ENCODE measurements at regions not wholly inside any gene's neighbourhood (a gene's known extent, or its start where the extent isn't known, plus 50 kb on each side); places are given as distances from the start of the nearest gene placed in this dataset.

DNA sequence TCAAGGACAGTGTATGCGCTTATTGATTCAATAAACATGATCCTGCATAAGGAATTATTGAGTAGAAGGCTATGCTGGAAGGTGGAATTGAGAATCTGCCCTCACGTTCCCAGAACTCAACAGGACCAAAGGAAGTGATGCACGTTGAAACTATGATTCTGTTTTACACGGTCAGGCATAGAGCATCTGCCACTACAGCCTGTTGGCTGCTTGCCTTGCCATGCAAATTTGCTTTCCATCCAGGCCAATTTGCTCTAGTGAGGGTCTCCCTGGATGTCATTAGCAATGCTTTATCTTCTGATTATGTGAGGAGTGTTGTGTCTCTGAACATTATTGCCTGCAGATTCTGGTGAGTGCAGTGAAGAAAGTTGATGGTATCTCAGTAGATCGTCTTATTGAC, 132.9 kb downstream of the ADRA2A start:
- Histone ChIP-seq H2AFZ (ENCODE audit: low read depth, low read length) (no peak overlapping the region), H3K27me3 (ENCODE audit: control insufficient read depth in 2 of 2, insufficient read depth in 2 of 2, low read length in 2 of 2) (no peaks in the 10 kb centered on the region), H3K27ac (ENCODE audit: insufficient read depth, low read depth, low read length) (no peak overlapping the region), H3K9me3 (replicated peaks; ENCODE audit: control insufficient read depth, insufficient read depth, low read length) (no peaks in the 10 kb centered on the region), H3K4me1 (ENCODE audit: control insufficient read depth, extremely low read depth, insufficient read depth, low read length) (no peaks in the 10 kb centered on the region), H3K4me3 (replicated peaks in 1 of 3; ENCODE audit: insufficient read depth in 1 of 3, low read depth in 1 of 3, low read length in 3 of 3) (no peak overlapping the region), H4K20me1 (replicated peaks; ENCODE audit: control insufficient read depth, extremely low read depth, insufficient read depth, low read length) (no peaks in the 10 kb centered on the region), H3K36me3 (ENCODE audit: control insufficient read depth in 2 of 2, extremely low read depth in 1 of 2, insufficient read depth in 2 of 2, low read length in 2 of 2) (no peaks in the 10 kb centered on the region), H3K9ac (replicated peaks; ENCODE audit: extremely low read depth, insufficient read depth, low read length) (no peak overlapping the region), H3K79me2 (ENCODE audit: control insufficient read depth, insufficient read depth, low read length) (no peaks in the 10 kb centered on the region), H3K4me2 (ENCODE audit: insufficient read depth, low read length) (no peak overlapping the region), H3K9me1 (replicated peaks; ENCODE audit: control insufficient read depth, extremely low read depth, insufficient read depth, low read length) (no peaks in the 10 kb centered on the region)
- no TSS peak for BruUV-seq (replicated peaks)
- CTCF ChIA-PET: no interaction called here
- no peak for FAIRE-seq
- TF ChIP-seq JUN (IDR thresholded peaks at IDR 0.05; ENCODE audit: borderline replicate concordance, insufficient read depth, insufficient read length, low read depth) (no peak), POLR2AphosphoS5 (IDR thresholded peaks at IDR 0.05; ENCODE audit: insufficient read depth, low read depth, low read length) (no peak), POLR2A (IDR thresholded peaks at IDR 0.05; ENCODE audit: low read depth, low read length) (no peak), FOS (IDR thresholded peaks at IDR 0.05; ENCODE audit: borderline replicate concordance, insufficient read depth, low read length) (no peak), GATA2 (IDR thresholded peaks at IDR 0.05; ENCODE audit: insufficient read depth, insufficient read length, low read depth, low read length) (no peak), EZH2 (IDR thresholded peaks at IDR 0.05; ENCODE audit: borderline replicate concordance, low read depth, low read length, severe bottlenecking) (no peak), MYC (IDR thresholded peaks at IDR 0.05; ENCODE audit: low read depth, low read length) (no peak)
- TF ChIP-seq, protein P1, sequence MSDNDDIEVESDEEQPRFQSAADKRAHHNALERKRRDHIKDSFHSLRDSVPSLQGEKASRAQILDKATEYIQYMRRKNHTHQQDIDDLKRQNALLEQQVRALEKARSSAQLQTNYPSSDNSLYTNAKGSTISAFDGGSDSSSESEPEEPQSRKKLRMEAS (IDR thresholded peaks at IDR 0.05; ENCODE audit: insufficient read depth, insufficient read length): no peak
- dilution Hi-C loops (cut with MboI; ENCODE audit: extremely low pct_ligation_motif_present, low sequenced_read_pairs) (no loop called here), intact Hi-C loops (cut with micrococcal nuclease) (no loop called here)
- POLR2A ChIA-PET: no interaction called here
- DNase-seq (ENCODE audit: low read depth, low spot score): no peak

DNA sequence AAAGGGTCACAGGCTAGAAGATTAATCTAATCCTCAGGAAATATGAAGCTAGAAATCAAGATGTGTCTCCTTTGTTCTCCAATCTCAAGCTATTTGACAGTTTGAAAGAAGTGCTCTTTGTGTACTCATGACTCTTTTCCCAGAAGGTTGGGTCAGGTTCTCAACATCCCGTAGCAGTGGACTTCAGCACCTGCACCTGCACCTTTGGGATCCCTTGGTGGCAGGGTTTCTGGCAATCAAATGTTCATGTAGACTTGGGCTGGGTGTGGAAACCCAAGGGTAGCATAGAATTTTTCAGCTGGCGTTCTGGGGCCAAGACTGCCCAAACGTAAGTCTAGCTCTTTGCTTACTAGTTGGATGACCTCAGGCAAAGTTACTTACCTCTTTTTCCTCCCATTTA, 134.4 kb downstream of the ADRA2A start:
- ChIA-PET CTCF (no interaction called here), POLR2A (no interaction called here)
- no peaks in the 10 kb centered on the region for H3K79me2 ChIP-seq (ENCODE audit: control insufficient read depth, insufficient read depth, low read length)
- no peaks in the 10 kb centered on the region for H3K27me3 ChIP-seq (ENCODE audit: control insufficient read depth in 2 of 2, insufficient read depth in 2 of 2, low read length in 2 of 2)
- no peaks in the 10 kb centered on the region for H3K36me3 ChIP-seq (ENCODE audit: control insufficient read depth in 2 of 2, extremely low read depth in 1 of 2, insufficient read depth in 2 of 2, low read length in 2 of 2)
- FAIRE-seq (no peak), DNase-seq (ENCODE audit: low read depth, low spot score) (no peak)
- dilution Hi-C loops (cut with MboI; ENCODE audit: extremely low pct_ligation_motif_present, low sequenced_read_pairs): no loop called here
- no peak overlapping the region for H3K27ac ChIP-seq (ENCODE audit: insufficient read depth, low read depth, low read length)
- H3K9me3 ChIP-seq (replicated peaks; ENCODE audit: control insufficient read depth, insufficient read depth, low read length): no peaks in the 10 kb centered on the region
- intact Hi-C loops (cut with micrococcal nuclease): no loop called here
- no peaks in the 10 kb centered on the region for H4K20me1 ChIP-seq (replicated peaks; ENCODE audit: control insufficient read depth, extremely low read depth, insufficient read depth, low read length)
- no peaks in the 10 kb centered on the region for H3K9me1 ChIP-seq (replicated peaks; ENCODE audit: control insufficient read depth, extremely low read depth, insufficient read depth, low read length)
- H3K4me2 ChIP-seq (ENCODE audit: insufficient read depth, low read length): no peak overlapping the region
- no peak overlapping the region for H3K4me3 ChIP-seq (replicated peaks in 1 of 3; ENCODE audit: insufficient read depth in 1 of 3, low read depth in 1 of 3, low read length in 3 of 3)
- no peak overlapping the region for H2AFZ ChIP-seq (ENCODE audit: low read depth, low read length)
- H3K4me1 ChIP-seq (ENCODE audit: control insufficient read depth, extremely low read depth, insufficient read depth, low read length): no peaks in the 10 kb centered on the region
- H3K9ac ChIP-seq (replicated peaks; ENCODE audit: extremely low read depth, insufficient read depth, low read length): no peak overlapping the region
- no TSS peak for BruUV-seq (replicated peaks)
- TF ChIP-seq, protein P2, sequence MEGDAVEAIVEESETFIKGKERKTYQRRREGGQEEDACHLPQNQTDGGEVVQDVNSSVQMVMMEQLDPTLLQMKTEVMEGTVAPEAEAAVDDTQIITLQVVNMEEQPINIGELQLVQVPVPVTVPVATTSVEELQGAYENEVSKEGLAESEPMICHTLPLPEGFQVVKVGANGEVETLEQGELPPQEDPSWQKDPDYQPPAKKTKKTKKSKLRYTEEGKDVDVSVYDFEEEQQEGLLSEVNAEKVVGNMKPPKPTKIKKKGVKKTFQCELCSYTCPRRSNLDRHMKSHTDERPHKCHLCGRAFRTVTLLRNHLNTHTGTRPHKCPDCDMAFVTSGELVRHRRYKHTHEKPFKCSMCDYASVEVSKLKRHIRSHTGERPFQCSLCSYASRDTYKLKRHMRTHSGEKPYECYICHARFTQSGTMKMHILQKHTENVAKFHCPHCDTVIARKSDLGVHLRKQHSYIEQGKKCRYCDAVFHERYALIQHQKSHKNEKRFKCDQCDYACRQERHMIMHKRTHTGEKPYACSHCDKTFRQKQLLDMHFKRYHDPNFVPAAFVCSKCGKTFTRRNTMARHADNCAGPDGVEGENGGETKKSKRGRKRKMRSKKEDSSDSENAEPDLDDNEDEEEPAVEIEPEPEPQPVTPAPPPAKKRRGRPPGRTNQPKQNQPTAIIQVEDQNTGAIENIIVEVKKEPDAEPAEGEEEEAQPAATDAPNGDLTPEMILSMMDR (IDR thresholded peaks at IDR 0.05; ENCODE audit: extremely low read depth in 1 of 2, insufficient read depth in 1 of 2, low read depth in 1 of 2, low read length in 2 of 2): no peak
- TF ChIP-seq EZH2 (IDR thresholded peaks at IDR 0.05; ENCODE audit: borderline replicate concordance, low read depth, low read length, severe bottlenecking): no peak
- no peak for TF ChIP-seq POLR2AphosphoS5 (IDR thresholded peaks at IDR 0.05; ENCODE audit: insufficient read depth, low read depth, low read length)
- no peak for TF ChIP-seq MYC (IDR thresholded peaks at IDR 0.05; ENCODE audit: low read depth, low read length)
- TF ChIP-seq GATA2 (IDR thresholded peaks at IDR 0.05; ENCODE audit: insufficient read depth, insufficient read length, low read depth, low read length): no peak
- TF ChIP-seq JUN (IDR thresholded peaks at IDR 0.05; ENCODE audit: borderline replicate concordance, insufficient read depth, insufficient read length, low read depth): no peak
- TF ChIP-seq FOS (IDR thresholded peaks at IDR 0.05; ENCODE audit: borderline replicate concordance, insufficient read depth, low read length): no peak
- TF ChIP-seq, protein P1 (IDR thresholded peaks at IDR 0.05; ENCODE audit: insufficient read depth, insufficient read length): no peak
- no peak for TF ChIP-seq POLR2A (IDR thresholded peaks at IDR 0.05; ENCODE audit: low read depth, low read length)

Data from endothelial cell of umbilical vein (primary cell).